NB4 (cell line): ENCODE measurements at regions not wholly inside any gene's neighbourhood (a gene's known extent, or its start where the extent isn't known, plus 50 kb on each side); places are given as distances from the start of the nearest gene placed in this dataset.

Experiments used
- CTCF ChIP-seq: IDR thresholded peaks from one replicate; pipeline ENCODE4 v1.5.1; 2012; ENCODE audit warnings: low read depth, low read length
- POLR2A ChIP-seq: IDR thresholded peaks from 2 replicates; pipeline ENCODE4 v1.6.1; 2011; ENCODE audit warnings: mild to moderate bottlenecking; ENCODE audit not compliant: insufficient read length; ENCODE audit errors: extremely low read depth
- TF ChIP-seq, protein P1 (sequence below): IDR thresholded peaks from 2 replicates; pipeline ENCODE4 v1.6.1; 2011; ENCODE audit warnings: low read depth, low read length

- no peak for TF ChIP-seq CTCF
- TF ChIP-seq, protein P1, sequence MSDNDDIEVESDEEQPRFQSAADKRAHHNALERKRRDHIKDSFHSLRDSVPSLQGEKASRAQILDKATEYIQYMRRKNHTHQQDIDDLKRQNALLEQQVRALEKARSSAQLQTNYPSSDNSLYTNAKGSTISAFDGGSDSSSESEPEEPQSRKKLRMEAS, result no peak
- TF ChIP-seq POLR2A, result no peak
These were observed 187.6 kb upstream of the HAND2 start for GRCh38 chr4:173717581-173717980.
